Keratinocyte (primary cell): ENCODE measurements at regions not wholly inside any gene's neighbourhood (a gene's known extent, or its start where the extent isn't known, plus 50 kb on each side); places are given as distances from the start of the nearest gene placed in this dataset.

ENCODE experiments used
- CTCF ChIP-seq, 3 experiments: IDR thresholded peaks in 1 of 3; conservative IDR thresholded peaks in 1 of 3; optimal IDR thresholded peaks in 1 of 3; 2 replicates in 2 of 3; 3 replicates in 1 of 3; pipeline versions ENCODE3 to v1.5.1; 2011; ENCODE audit warnings: low read length in 3 of 3, mild to moderate bottlenecking in 3 of 3, moderate library complexity in 2 of 3, control low read depth in 1 of 3, inconsistent platforms in 1 of 3; ENCODE audit not compliant: insufficient read depth in 2 of 3; ENCODE audit errors: extremely low read depth in 1 of 3
- EZH2 ChIP-seq: IDR thresholded peaks from one replicate; pipeline ENCODE4 v1.6.1; 2012; ENCODE audit warnings: inconsistent platforms, mild to moderate bottlenecking, low read length, moderate library complexity

GRCh38 chr2:40803900-40804299, 352.0 kb upstream of the SLC8A1 start:
- TF ChIP-seq CTCF (optimal IDR thresholded peaks at IDR 0.05 in 1 of 3, IDR thresholded peaks at IDR 0.05 in 1 of 3, conservative IDR thresholded peaks at IDR 0.05 in 1 of 3; ENCODE audit: extremely low read depth in 1 of 3, insufficient read depth in 2 of 3, low read length in 3 of 3) = no peak
- no peak for TF ChIP-seq EZH2
